ENCODE measurements at regions not wholly inside any gene's neighbourhood (a gene's known extent, or its start where the extent isn't known, plus 50 kb on each side); places are given as distances from the start of the nearest gene placed in this dataset.

DNA sequence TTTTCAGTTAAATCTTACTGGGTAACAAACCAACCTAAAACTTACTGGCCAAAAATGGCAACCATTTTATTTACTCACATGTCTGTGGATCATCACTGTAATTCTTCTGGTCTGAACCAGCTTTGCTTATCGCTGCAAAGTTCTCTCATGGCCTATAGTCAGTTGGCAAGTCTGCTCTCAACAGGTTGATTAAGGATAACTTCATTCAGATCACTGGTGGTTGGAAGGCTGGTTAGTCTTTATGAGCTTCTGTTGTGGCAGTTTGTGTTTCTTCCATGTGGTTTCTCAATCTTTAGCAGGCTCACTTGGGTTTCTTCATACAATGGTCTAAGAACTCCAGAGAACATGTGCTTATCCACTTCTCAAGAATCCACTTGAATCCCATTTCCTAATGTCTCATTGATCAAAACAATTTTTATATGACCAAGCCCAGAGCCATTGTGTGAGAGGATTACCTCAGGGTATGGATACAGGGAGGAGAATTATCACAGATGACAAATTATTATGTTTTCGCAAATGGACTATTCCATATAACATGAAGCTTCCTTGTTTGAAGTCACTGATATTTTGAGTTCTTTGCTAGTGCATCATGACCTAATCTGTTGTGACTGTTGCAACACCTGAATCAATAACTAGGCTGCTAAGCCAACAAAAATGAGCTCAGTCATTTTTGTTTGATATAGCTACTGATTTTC is 155.4 kb upstream of the BMP2 start:
- DNase-seq (ENCODE audit: extremely low spot score, unreplicated experiment): no peak
- Mint-ChIP-seq H3K36me3 (no peaks in the 10 kb centered on the region), H3K4me1 (ENCODE audit: unreplicated experiment) (peaks cover 5% of the 10 kb centered on the region)

DNA sequence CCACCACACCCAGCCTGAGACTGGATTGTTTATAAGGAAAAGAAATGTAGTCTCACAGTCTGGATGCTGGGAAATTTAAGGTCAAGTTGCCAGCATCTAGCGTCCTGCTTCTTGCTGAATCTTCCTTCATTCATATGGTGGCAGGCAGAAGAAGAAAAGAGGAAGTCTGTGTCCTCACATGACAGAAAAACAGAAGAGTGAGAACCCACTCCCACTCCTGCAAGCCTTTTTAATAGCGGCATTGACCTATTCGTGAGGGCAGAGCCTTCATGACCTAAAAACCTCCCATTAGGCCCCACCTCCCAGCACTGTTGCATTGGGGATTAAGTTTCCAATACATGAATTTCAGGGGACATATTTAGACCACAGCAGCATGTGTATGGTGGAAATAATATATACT is 160.8 kb upstream of the BMP2 start:
- TF ChIP-seq, protein P1, sequence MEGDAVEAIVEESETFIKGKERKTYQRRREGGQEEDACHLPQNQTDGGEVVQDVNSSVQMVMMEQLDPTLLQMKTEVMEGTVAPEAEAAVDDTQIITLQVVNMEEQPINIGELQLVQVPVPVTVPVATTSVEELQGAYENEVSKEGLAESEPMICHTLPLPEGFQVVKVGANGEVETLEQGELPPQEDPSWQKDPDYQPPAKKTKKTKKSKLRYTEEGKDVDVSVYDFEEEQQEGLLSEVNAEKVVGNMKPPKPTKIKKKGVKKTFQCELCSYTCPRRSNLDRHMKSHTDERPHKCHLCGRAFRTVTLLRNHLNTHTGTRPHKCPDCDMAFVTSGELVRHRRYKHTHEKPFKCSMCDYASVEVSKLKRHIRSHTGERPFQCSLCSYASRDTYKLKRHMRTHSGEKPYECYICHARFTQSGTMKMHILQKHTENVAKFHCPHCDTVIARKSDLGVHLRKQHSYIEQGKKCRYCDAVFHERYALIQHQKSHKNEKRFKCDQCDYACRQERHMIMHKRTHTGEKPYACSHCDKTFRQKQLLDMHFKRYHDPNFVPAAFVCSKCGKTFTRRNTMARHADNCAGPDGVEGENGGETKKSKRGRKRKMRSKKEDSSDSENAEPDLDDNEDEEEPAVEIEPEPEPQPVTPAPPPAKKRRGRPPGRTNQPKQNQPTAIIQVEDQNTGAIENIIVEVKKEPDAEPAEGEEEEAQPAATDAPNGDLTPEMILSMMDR (conservative IDR thresholded peaks at IDR 0.05): no peak
- no peak overlapping the region for H3K4me3 Mint-ChIP-seq
- no peaks in the 10 kb centered on the region for H3K9me3 Mint-ChIP-seq
- H3K27ac Mint-ChIP-seq: no peak overlapping the region
- peaks cover 10% of the 10 kb centered on the region for H3K4me1 Mint-ChIP-seq (ENCODE audit: unreplicated experiment)
- H3K27me3 Mint-ChIP-seq: peaks cover 21% of the 10 kb centered on the region
- no peak for DNase-seq (ENCODE audit: extremely low spot score, unreplicated experiment)
- no peaks in the 10 kb centered on the region for H3K36me3 Mint-ChIP-seq

More for the DNA sequence above, 155.4 kb upstream of the BMP2 start:
- peaks cover 5% of the 10 kb centered on the region for H3K9me3 Mint-ChIP-seq
- TF ChIP-seq, protein P1 (conservative IDR thresholded peaks at IDR 0.05): no peak
- no peak overlapping the region for H3K4me3 Mint-ChIP-seq
- H3K27ac Mint-ChIP-seq: peak overlapping the region; percentile 35
- peaks cover 3% of the 10 kb centered on the region for H3K27me3 Mint-ChIP-seq

DNA sequence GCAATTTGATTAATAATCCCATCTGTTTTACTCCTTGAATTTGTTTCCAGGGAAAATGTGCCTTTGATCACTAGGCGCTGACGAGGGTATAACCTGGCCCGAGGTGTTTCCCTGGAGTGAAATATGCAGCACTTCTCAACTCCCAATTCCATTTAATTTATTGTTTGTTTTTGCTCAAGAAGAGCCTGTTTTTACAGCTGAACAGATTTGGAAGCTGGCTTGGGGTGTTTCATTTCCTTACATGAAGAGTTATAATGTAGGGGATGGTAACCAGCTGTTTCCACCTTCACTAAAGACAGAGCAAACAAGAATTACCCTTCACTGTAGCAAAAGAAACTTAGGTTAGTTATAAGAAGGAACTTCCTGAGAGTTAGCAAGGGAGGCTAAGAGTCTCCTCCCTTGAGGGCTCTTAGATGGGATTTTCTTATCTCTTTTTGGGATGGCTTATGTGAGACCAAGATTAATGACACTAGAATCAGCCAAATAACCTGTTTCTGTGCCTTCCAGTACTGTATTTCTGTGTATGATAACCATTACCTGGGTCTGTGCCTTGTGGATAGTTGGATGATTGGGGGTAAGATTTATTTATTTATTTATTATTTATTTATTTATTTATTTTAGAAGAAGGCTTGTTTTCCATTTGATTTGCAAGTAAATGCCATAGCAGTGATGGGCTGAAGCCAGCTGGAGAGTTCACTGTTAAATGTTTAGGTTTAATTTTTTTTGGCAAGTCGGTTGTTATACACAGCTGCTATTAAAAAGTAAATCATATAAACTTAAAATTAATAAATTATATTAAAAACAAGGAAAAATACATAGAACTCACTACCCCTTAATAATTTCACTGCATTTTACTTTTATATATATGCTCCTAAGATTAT is 162.2 kb upstream of the BMP2 start:
- H3K9me3 Mint-ChIP-seq: no peaks in the 10 kb centered on the region
- H3K4me3 Mint-ChIP-seq: no peak overlapping the region
- H3K36me3 Mint-ChIP-seq: no peaks in the 10 kb centered on the region
- DNase-seq (ENCODE audit: extremely low spot score, unreplicated experiment): no peak
- peaks cover 32% of the 10 kb centered on the region for H3K27me3 Mint-ChIP-seq
- TF ChIP-seq, protein P1 (conservative IDR thresholded peaks at IDR 0.05): no peak
- peaks cover 10% of the 10 kb centered on the region for H3K4me1 Mint-ChIP-seq (ENCODE audit: unreplicated experiment)
- H3K27ac Mint-ChIP-seq: no peak overlapping the region

DNA sequence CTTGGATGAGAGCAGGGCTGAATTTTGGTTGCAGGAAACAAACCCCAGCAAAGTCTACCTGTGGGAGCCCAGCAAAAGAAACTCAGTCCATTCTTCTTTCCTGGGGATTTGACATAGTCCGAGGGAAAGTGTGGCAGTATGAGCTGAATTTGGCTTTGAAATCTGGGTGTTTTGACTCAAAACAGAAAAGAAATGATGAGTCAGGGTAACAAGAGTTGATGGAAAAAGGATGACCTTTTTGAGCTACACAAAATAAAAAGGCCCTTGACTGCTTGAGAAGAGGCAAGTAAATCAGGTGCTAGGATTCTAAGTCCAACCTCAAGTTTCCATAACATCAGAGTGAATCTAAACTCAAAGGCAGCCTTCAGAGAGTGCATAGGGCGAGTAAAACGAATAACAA is 163.3 kb upstream of the BMP2 start:
- TF ChIP-seq, protein P1 (conservative IDR thresholded peaks at IDR 0.05): no peak
- DNase-seq (ENCODE audit: extremely low spot score, unreplicated experiment): no peak
- Mint-ChIP-seq H3K9me3 (no peaks in the 10 kb centered on the region), H3K27me3 (peaks cover 43% of the 10 kb centered on the region), H3K27ac (no peak overlapping the region), H3K4me1 (ENCODE audit: unreplicated experiment) (peaks cover 5% of the 10 kb centered on the region), H3K4me3 (no peak overlapping the region), H3K36me3 (no peaks in the 10 kb centered on the region)

DNA sequence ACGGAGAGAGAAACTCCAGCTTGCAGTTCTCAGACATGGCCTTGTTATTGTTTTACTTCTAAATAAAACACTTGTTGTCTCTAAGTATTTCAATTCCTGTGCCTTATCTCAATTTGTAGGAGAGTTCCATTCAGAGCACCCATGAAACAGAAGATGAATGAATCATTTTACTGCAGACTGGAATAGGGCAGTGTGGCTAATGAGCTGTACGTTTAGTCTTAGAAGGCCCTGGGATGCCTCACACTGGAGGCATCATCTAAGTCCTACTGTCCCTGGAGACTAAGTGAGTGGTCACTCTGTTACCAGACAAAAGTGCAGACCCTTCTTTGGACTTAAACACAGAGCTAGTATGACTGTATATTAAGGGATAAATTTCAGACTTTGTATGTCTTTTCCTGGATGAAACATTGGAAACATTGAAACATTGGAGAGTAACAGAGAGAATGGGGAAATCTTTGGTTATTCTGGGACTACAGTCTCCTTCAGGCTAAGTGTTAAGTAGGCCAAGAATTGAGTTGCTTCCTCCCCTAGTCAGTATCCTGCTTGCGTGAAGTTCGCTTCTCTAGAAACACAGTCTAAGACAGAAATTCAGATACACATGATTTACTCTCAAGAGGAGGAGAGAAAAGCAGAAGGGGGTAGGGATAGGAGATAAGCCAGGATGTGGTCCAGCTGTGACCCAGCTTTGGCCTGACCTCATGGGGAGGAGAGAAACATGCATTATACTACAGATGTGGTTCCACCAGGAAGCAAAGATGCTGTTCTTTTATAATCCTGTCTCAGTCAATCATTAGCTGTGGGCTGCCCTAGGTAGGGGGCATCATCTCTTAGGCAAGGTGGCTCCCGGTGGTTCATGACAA is 167.4 kb upstream of the BMP2 start:
- H3K4me1 Mint-ChIP-seq (ENCODE audit: unreplicated experiment): peaks cover 29% of the 10 kb centered on the region

More for the DNA sequence above, 167.4 kb upstream of the BMP2 start:
- no peaks in the 10 kb centered on the region for H3K36me3 Mint-ChIP-seq
- DNase-seq (ENCODE audit: extremely low spot score, unreplicated experiment): no peak
- H3K9me3 Mint-ChIP-seq: no peaks in the 10 kb centered on the region
- TF ChIP-seq, protein P1 (conservative IDR thresholded peaks at IDR 0.05): no peak
- H3K27me3 Mint-ChIP-seq: peaks cover 51% of the 10 kb centered on the region
- H3K4me3 Mint-ChIP-seq: no peak overlapping the region
- H3K27ac Mint-ChIP-seq: no peak overlapping the region
